ENCODE measurements at regions not wholly inside any gene's neighbourhood (a gene's known extent, or its start where the extent isn't known, plus 50 kb on each side); places are given as distances from the start of the nearest gene placed in this dataset.
"Not testable (repeated sequence)": the region's sequence is repeated elsewhere in the genome, so short reads cannot be mapped to it uniquely, and the experiment has no call there.

- no peak overlapping the region for H3K9ac ChIP-seq (ENCODE audit: low read length in 3 of 3)
- H3K27ac ChIP-seq (ENCODE audit: low read depth in 2 of 2, low read length in 2 of 2): no peak overlapping the region
- intact Hi-C loops (cut with DNase I): no loop called here
- no peaks in the 10 kb centered on the region for H3K4me1 ChIP-seq (ENCODE audit: control insufficient read depth in 2 of 3, insufficient read depth in 2 of 3, low read depth in 1 of 3, low read length in 3 of 3)
- H3K36me3 ChIP-seq (ENCODE audit: control insufficient read depth in 2 of 3, insufficient read depth in 3 of 3, low read length in 3 of 3): no peaks in the 10 kb centered on the region
- DNase-seq (no peak), FAIRE-seq (no peak)
- no peaks in the 10 kb centered on the region for H3K27me3 ChIP-seq (ENCODE audit: control insufficient read depth, insufficient read depth, low read length)
- H3K9me3 ChIP-seq (ENCODE audit: control insufficient read depth in 2 of 3, insufficient read depth in 1 of 3, low read length in 3 of 3): no peaks in the 10 kb centered on the region
- no peak overlapping the region for H3K4me3 ChIP-seq (ENCODE audit: low read length in 3 of 3)
- TF ChIP-seq CTCF (IDR thresholded peaks at IDR 0.05; ENCODE audit: borderline replicate concordance, extremely low read depth, insufficient read depth): no peak
Measured at GRCh38 chr3:156038869-156039268, 81.5 kb upstream of the KCNAB1 start.

GRCh38 chr3:156040041-156040440, 80.3 kb upstream of the KCNAB1 start:
- Histone ChIP-seq H3K4me3 (ENCODE audit: low read length in 3 of 3) (no peak overlapping the region), H3K9me3 (ENCODE audit: control insufficient read depth in 2 of 3, insufficient read depth in 1 of 3, low read length in 3 of 3) (no peaks in the 10 kb centered on the region), H3K27me3 (ENCODE audit: control insufficient read depth, insufficient read depth, low read length) (no peaks in the 10 kb centered on the region), H3K27ac (ENCODE audit: low read depth in 2 of 2, low read length in 2 of 2) (no peak overlapping the region), H3K36me3 (ENCODE audit: control insufficient read depth in 2 of 3, insufficient read depth in 3 of 3, low read length in 3 of 3) (no peaks in the 10 kb centered on the region), H3K4me1 (ENCODE audit: control insufficient read depth in 2 of 3, insufficient read depth in 2 of 3, low read depth in 1 of 3, low read length in 3 of 3) (no peaks in the 10 kb centered on the region), H3K9ac (ENCODE audit: low read length in 3 of 3) (no peak overlapping the region)
- no peak for FAIRE-seq
- DNase-seq: no peak
- TF ChIP-seq CTCF (IDR thresholded peaks at IDR 0.05; ENCODE audit: borderline replicate concordance, extremely low read depth, insufficient read depth): no peak
- intact Hi-C loops (cut with DNase I): no loop called here

GRCh38 chr3:156041216-156041841, 79.0 kb upstream of the KCNAB1 start:
- DNase-seq: peak in 1 of 5 donors; percentile 71
- H3K36me3 ChIP-seq (ENCODE audit: control insufficient read depth in 2 of 3, insufficient read depth in 3 of 3, low read length in 3 of 3); H3K27me3 ChIP-seq (ENCODE audit: control insufficient read depth, insufficient read depth, low read length); H3K9ac ChIP-seq (ENCODE audit: low read length in 3 of 3); H3K4me1 ChIP-seq (ENCODE audit: control insufficient read depth in 2 of 3, insufficient read depth in 2 of 3, low read depth in 1 of 3, low read length in 3 of 3); intact Hi-C loops (cut with DNase I); H3K27ac ChIP-seq (ENCODE audit: low read depth in 2 of 2, low read length in 2 of 2); H3K4me3 ChIP-seq (ENCODE audit: low read length in 3 of 3); H3K9me3 ChIP-seq (ENCODE audit: control insufficient read depth in 2 of 3, insufficient read depth in 1 of 3, low read length in 3 of 3); FAIRE-seq: not testable (repeated sequence)

- DNase-seq: not testable (repeated sequence)
Measured at GRCh38 chr3:156041856-156042255, 78.5 kb upstream of the KCNAB1 start.

More at GRCh38 chr3:156041856-156042255, 78.5 kb upstream of the KCNAB1 start:
- H3K9ac ChIP-seq (ENCODE audit: low read length in 3 of 3); H3K27me3 ChIP-seq (ENCODE audit: control insufficient read depth, insufficient read depth, low read length); H3K4me3 ChIP-seq (ENCODE audit: low read length in 3 of 3); H3K9me3 ChIP-seq (ENCODE audit: control insufficient read depth in 2 of 3, insufficient read depth in 1 of 3, low read length in 3 of 3); H3K4me1 ChIP-seq (ENCODE audit: control insufficient read depth in 2 of 3, insufficient read depth in 2 of 3, low read depth in 1 of 3, low read length in 3 of 3); H3K36me3 ChIP-seq (ENCODE audit: control insufficient read depth in 2 of 3, insufficient read depth in 3 of 3, low read length in 3 of 3); FAIRE-seq; H3K27ac ChIP-seq (ENCODE audit: low read depth in 2 of 2, low read length in 2 of 2); intact Hi-C loops (cut with DNase I): not testable (repeated sequence)
